ENCODE measurements at regions not wholly inside any gene's neighbourhood (a gene's known extent, or its start where the extent isn't known, plus 50 kb on each side); places are given as distances from the start of the nearest gene placed in this dataset.

DNA sequence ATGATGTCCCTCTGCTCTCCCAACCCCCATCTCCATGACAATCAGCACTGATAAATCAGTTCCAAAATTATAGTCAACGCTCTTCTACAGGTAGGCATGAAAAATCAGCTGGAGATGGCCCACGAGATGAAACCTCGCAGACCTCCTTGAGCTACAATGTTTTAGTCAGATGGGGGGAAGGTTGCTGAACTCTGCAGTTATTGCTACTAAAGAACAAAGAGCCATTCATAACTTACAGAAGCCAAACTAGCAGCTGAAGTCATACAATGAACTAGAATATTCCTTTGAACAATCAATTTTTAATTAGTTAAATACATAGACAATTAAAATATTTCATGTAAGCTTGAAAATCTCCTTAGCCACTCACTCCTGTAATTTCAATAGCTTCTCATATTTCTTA, 179.2 kb downstream of the NHLRC3 start:
- TF ChIP-seq, protein P1, sequence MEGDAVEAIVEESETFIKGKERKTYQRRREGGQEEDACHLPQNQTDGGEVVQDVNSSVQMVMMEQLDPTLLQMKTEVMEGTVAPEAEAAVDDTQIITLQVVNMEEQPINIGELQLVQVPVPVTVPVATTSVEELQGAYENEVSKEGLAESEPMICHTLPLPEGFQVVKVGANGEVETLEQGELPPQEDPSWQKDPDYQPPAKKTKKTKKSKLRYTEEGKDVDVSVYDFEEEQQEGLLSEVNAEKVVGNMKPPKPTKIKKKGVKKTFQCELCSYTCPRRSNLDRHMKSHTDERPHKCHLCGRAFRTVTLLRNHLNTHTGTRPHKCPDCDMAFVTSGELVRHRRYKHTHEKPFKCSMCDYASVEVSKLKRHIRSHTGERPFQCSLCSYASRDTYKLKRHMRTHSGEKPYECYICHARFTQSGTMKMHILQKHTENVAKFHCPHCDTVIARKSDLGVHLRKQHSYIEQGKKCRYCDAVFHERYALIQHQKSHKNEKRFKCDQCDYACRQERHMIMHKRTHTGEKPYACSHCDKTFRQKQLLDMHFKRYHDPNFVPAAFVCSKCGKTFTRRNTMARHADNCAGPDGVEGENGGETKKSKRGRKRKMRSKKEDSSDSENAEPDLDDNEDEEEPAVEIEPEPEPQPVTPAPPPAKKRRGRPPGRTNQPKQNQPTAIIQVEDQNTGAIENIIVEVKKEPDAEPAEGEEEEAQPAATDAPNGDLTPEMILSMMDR (conservative IDR thresholded peaks at IDR 0.05; ENCODE audit: low read length): no peak
- no peak for TF ChIP-seq EZH2phosphoT487 (IDR thresholded peaks at IDR 0.05; ENCODE audit: borderline replicate concordance)

All from Loucy (cell line).